ENCODE measurements at regions not wholly inside any gene's neighbourhood (a gene's known extent, or its start where the extent isn't known, plus 50 kb on each side); places are given as distances from the start of the nearest gene placed in this dataset.

- DNase-seq: no peak
- no CpG with 5 or more reads among the region's 41 CpGs for WGBS (ENCODE audit: extremely low coverage, insufficient coverage, low lambda C conversion rate)
- no peak overlapping the region for H3K4ac ChIP-seq (ENCODE audit: low read depth, low read length)
- no peak overlapping the region for H3K4me2 ChIP-seq (ENCODE audit: low read length)
- H2BK15ac ChIP-seq (replicated peaks; ENCODE audit: low read depth): no peak overlapping the region
- H3K23ac ChIP-seq (ENCODE audit: low read length): no peak overlapping the region
- no peaks in the 10 kb centered on the region for H3K4me1 ChIP-seq (ENCODE audit: control insufficient read depth, low read depth, low read length)
- no peaks in the 10 kb centered on the region for H3K27me3 ChIP-seq (ENCODE audit: insufficient read depth, low read length, poor library complexity)
- H3K4me3 ChIP-seq (ENCODE audit: low read length): no peak overlapping the region
- H2BK5ac ChIP-seq (ENCODE audit: low read length): no peak overlapping the region
- no peak overlapping the region for H2BK120ac ChIP-seq (ENCODE audit: low read depth, low read length)
- H3K18ac ChIP-seq (ENCODE audit: low read length): no peak overlapping the region
- H3K9ac ChIP-seq (ENCODE audit: low read length): no peak overlapping the region
- H3K56ac ChIP-seq (ENCODE audit: low read length): no peak overlapping the region
- H3K27ac ChIP-seq (ENCODE audit: low read depth, low read length): no peak overlapping the region
- no peak overlapping the region for H4K8ac ChIP-seq (ENCODE audit: low read depth, low read length)
- no peaks in the 10 kb centered on the region for H3K79me1 ChIP-seq (ENCODE audit: low read length)
- no peak overlapping the region for H4K5ac ChIP-seq (ENCODE audit: low read length)
- H2AK5ac ChIP-seq (ENCODE audit: low read length): no peak overlapping the region
- no peaks in the 10 kb centered on the region for H3K79me2 ChIP-seq (ENCODE audit: control insufficient read depth, insufficient read depth, low read length)
- no peaks in the 10 kb centered on the region for H3K36me3 ChIP-seq (ENCODE audit: control insufficient read depth, insufficient read depth, low read length)
These were observed 125.9 kb upstream of the PABPC4L start for GRCh38 chr4:134327274-134328122.

GRCh38 chr4:134326866-134327265 lies 125.3 kb upstream of the PABPC4L start:
- Histone ChIP-seq H3K56ac (ENCODE audit: low read length) (no peak overlapping the region), H3K23ac (ENCODE audit: low read length) (no peak overlapping the region), H3K27ac (ENCODE audit: low read depth, low read length) (no peak overlapping the region), H3K79me1 (ENCODE audit: low read length) (no peaks in the 10 kb centered on the region), H2BK120ac (ENCODE audit: low read depth, low read length) (no peak overlapping the region), H4K8ac (ENCODE audit: low read depth, low read length) (no peak overlapping the region), H3K4ac (ENCODE audit: low read depth, low read length) (no peak overlapping the region), H3K4me3 (ENCODE audit: low read length) (no peak overlapping the region), H2BK5ac (ENCODE audit: low read length) (no peak overlapping the region), H3K9ac (ENCODE audit: low read length) (no peak overlapping the region), H3K4me1 (ENCODE audit: control insufficient read depth, low read depth, low read length) (no peaks in the 10 kb centered on the region), H3K36me3 (ENCODE audit: control insufficient read depth, insufficient read depth, low read length) (no peaks in the 10 kb centered on the region), H4K5ac (ENCODE audit: low read length) (no peak overlapping the region), H3K79me2 (ENCODE audit: control insufficient read depth, insufficient read depth, low read length) (no peaks in the 10 kb centered on the region), H3K4me2 (ENCODE audit: low read length) (no peak overlapping the region), H2AK5ac (ENCODE audit: low read length) (no peak overlapping the region), H3K18ac (ENCODE audit: low read length) (no peak overlapping the region), H3K27me3 (ENCODE audit: insufficient read depth, low read length, poor library complexity) (no peaks in the 10 kb centered on the region), H2BK15ac (replicated peaks; ENCODE audit: low read depth) (no peak overlapping the region)
- WGBS (ENCODE audit: extremely low coverage, insufficient coverage, low lambda C conversion rate): 100% methylated on average over 2 of the region's 16 CpGs
- no peak for DNase-seq

GRCh38 chr4:134324179-134324578 lies 122.6 kb upstream of the PABPC4L start:
- Histone ChIP-seq H3K79me2 (ENCODE audit: control insufficient read depth, insufficient read depth, low read length) (no peaks in the 10 kb centered on the region), H2AK5ac (ENCODE audit: low read length) (no peak overlapping the region), H4K5ac (ENCODE audit: low read length) (no peak overlapping the region), H3K18ac (ENCODE audit: low read length) (no peak overlapping the region), H4K8ac (ENCODE audit: low read depth, low read length) (no peak overlapping the region), H3K4me2 (ENCODE audit: low read length) (no peak overlapping the region), H3K23ac (ENCODE audit: low read length) (no peak overlapping the region), H3K79me1 (ENCODE audit: low read length) (no peaks in the 10 kb centered on the region), H2BK120ac (ENCODE audit: low read depth, low read length) (no peak overlapping the region), H3K27me3 (ENCODE audit: insufficient read depth, low read length, poor library complexity) (no peaks in the 10 kb centered on the region), H3K4me3 (ENCODE audit: low read length) (no peak overlapping the region), H3K9ac (ENCODE audit: low read length) (no peak overlapping the region), H3K36me3 (ENCODE audit: control insufficient read depth, insufficient read depth, low read length) (no peaks in the 10 kb centered on the region), H3K56ac (ENCODE audit: low read length) (no peak overlapping the region), H2BK5ac (ENCODE audit: low read length) (no peak overlapping the region), H2BK15ac (replicated peaks; ENCODE audit: low read depth) (no peak overlapping the region), H3K27ac (ENCODE audit: low read depth, low read length) (no peak overlapping the region), H3K4me1 (ENCODE audit: control insufficient read depth, low read depth, low read length) (no peaks in the 10 kb centered on the region), H3K4ac (ENCODE audit: low read depth, low read length) (no peak overlapping the region)
- no CpG with 5 or more reads among the region's 1 CpG for WGBS (ENCODE audit: extremely low coverage, insufficient coverage, low lambda C conversion rate)
- DNase-seq: no peak

- Histone ChIP-seq H4K8ac (ENCODE audit: low read depth, low read length) (no peak overlapping the region), H3K23ac (ENCODE audit: low read length) (no peak overlapping the region), H2BK15ac (replicated peaks; ENCODE audit: low read depth) (no peak overlapping the region), H3K4me2 (ENCODE audit: low read length) (no peak overlapping the region), H4K5ac (ENCODE audit: low read length) (no peak overlapping the region), H3K4ac (ENCODE audit: low read depth, low read length) (no peak overlapping the region), H3K79me2 (ENCODE audit: control insufficient read depth, insufficient read depth, low read length) (no peaks in the 10 kb centered on the region), H2BK5ac (ENCODE audit: low read length) (no peak overlapping the region), H3K4me3 (ENCODE audit: low read length) (no peak overlapping the region), H3K9ac (ENCODE audit: low read length) (no peak overlapping the region), H3K18ac (ENCODE audit: low read length) (no peak overlapping the region), H3K27ac (ENCODE audit: low read depth, low read length) (no peak overlapping the region), H3K4me1 (ENCODE audit: control insufficient read depth, low read depth, low read length) (no peaks in the 10 kb centered on the region), H3K56ac (ENCODE audit: low read length) (no peak overlapping the region), H2AK5ac (ENCODE audit: low read length) (no peak overlapping the region), H3K79me1 (ENCODE audit: low read length) (no peaks in the 10 kb centered on the region), H3K27me3 (ENCODE audit: insufficient read depth, low read length, poor library complexity) (no peaks in the 10 kb centered on the region), H3K36me3 (ENCODE audit: control insufficient read depth, insufficient read depth, low read length) (no peaks in the 10 kb centered on the region), H2BK120ac (ENCODE audit: low read depth, low read length) (no peak overlapping the region)
- no peak for DNase-seq
- no CpG with 5 or more reads among the region's 2 CpGs for WGBS (ENCODE audit: extremely low coverage, insufficient coverage, low lambda C conversion rate)
These were observed 118.5 kb upstream of the PABPC4L start for GRCh38 chr4:134320048-134320447.

GRCh38 chr4:134313591-134313990 lies 112.0 kb upstream of the PABPC4L start:
- H3K27ac ChIP-seq (ENCODE audit: low read depth, low read length): no peak overlapping the region
- no peak overlapping the region for H2BK120ac ChIP-seq (ENCODE audit: low read depth, low read length)
- no peak overlapping the region for H2BK15ac ChIP-seq (replicated peaks; ENCODE audit: low read depth)
- no peak overlapping the region for H3K4ac ChIP-seq (ENCODE audit: low read depth, low read length)
- no peaks in the 10 kb centered on the region for H3K27me3 ChIP-seq (ENCODE audit: insufficient read depth, low read length, poor library complexity)
- H3K4me1 ChIP-seq (ENCODE audit: control insufficient read depth, low read depth, low read length): no peaks in the 10 kb centered on the region
- no peaks in the 10 kb centered on the region for H3K36me3 ChIP-seq (ENCODE audit: control insufficient read depth, insufficient read depth, low read length)
- no peaks in the 10 kb centered on the region for H3K79me2 ChIP-seq (ENCODE audit: control insufficient read depth, insufficient read depth, low read length)
- no peak overlapping the region for H3K9ac ChIP-seq (ENCODE audit: low read length)
- H2BK5ac ChIP-seq (ENCODE audit: low read length): no peak overlapping the region
- H3K79me1 ChIP-seq (ENCODE audit: low read length): no peaks in the 10 kb centered on the region
- DNase-seq: no peak
- no peak overlapping the region for H4K8ac ChIP-seq (ENCODE audit: low read depth, low read length)
- H3K23ac ChIP-seq (ENCODE audit: low read length): no peak overlapping the region
- no peak overlapping the region for H3K4me2 ChIP-seq (ENCODE audit: low read length)
- H3K56ac ChIP-seq (ENCODE audit: low read length): no peak overlapping the region
- H3K4me3 ChIP-seq (ENCODE audit: low read length): no peak overlapping the region
- WGBS (ENCODE audit: extremely low coverage, insufficient coverage, low lambda C conversion rate): no CpG with 5 or more reads among the region's 2 CpGs
- no peak overlapping the region for H3K18ac ChIP-seq (ENCODE audit: low read length)
- H2AK5ac ChIP-seq (ENCODE audit: low read length): no peak overlapping the region
- no peak overlapping the region for H4K5ac ChIP-seq (ENCODE audit: low read length)

GRCh38 chr4:134309715-134310114 lies 108.1 kb upstream of the PABPC4L start:
- H3K9ac ChIP-seq (ENCODE audit: low read length): no peak overlapping the region
- H3K18ac ChIP-seq (ENCODE audit: low read length): no peak overlapping the region
- no peak overlapping the region for H2AK5ac ChIP-seq (ENCODE audit: low read length)

More at GRCh38 chr4:134309715-134310114, 108.1 kb upstream of the PABPC4L start:
- Histone ChIP-seq H3K79me1 (ENCODE audit: low read length) (no peaks in the 10 kb centered on the region), H3K23ac (ENCODE audit: low read length) (no peak overlapping the region), H2BK15ac (replicated peaks; ENCODE audit: low read depth) (no peak overlapping the region), H3K56ac (ENCODE audit: low read length) (no peak overlapping the region), H4K5ac (ENCODE audit: low read length) (no peak overlapping the region), H2BK120ac (ENCODE audit: low read depth, low read length) (no peak overlapping the region), H3K4me2 (ENCODE audit: low read length) (no peak overlapping the region), H2BK5ac (ENCODE audit: low read length) (no peak overlapping the region), H3K27me3 (ENCODE audit: insufficient read depth, low read length, poor library complexity) (no peaks in the 10 kb centered on the region), H3K27ac (ENCODE audit: low read depth, low read length) (no peak overlapping the region), H3K36me3 (ENCODE audit: control insufficient read depth, insufficient read depth, low read length) (no peaks in the 10 kb centered on the region), H4K8ac (ENCODE audit: low read depth, low read length) (no peak overlapping the region), H3K4me1 (ENCODE audit: control insufficient read depth, low read depth, low read length) (no peaks in the 10 kb centered on the region), H3K4me3 (ENCODE audit: low read length) (no peak overlapping the region), H3K79me2 (ENCODE audit: control insufficient read depth, insufficient read depth, low read length) (no peaks in the 10 kb centered on the region), H3K4ac (ENCODE audit: low read depth, low read length) (no peak overlapping the region)
- DNase-seq: no peak
- WGBS (ENCODE audit: extremely low coverage, insufficient coverage, low lambda C conversion rate): no CpG with 5 or more reads among the region's 2 CpGs
